ENCODE measurements at regions not wholly inside any gene's neighbourhood (a gene's known extent, or its start where the extent isn't known, plus 50 kb on each side); places are given as distances from the start of the nearest gene placed in this dataset.
"Not testable (repeated sequence)": the region's sequence is repeated elsewhere in the genome, so short reads cannot be mapped to it uniquely, and the experiment has no call there.

GRCh38 chrX:123093792-123094191 lies 90.3 kb upstream of the GRIA3 start:
- H3K27me3 ChIP-seq (ENCODE audit: control insufficient read depth, insufficient read depth, low read length): no peaks in the 10 kb centered on the region
- H3K4me3 ChIP-seq (ENCODE audit: low read length): no peak overlapping the region
- no peak overlapping the region for H3K27ac ChIP-seq (ENCODE audit: low read length)
- no peak overlapping the region for H3K9ac ChIP-seq (ENCODE audit: low read length)
- H3K36me3 ChIP-seq (ENCODE audit: control insufficient read depth, low read depth, low read length): no peaks in the 10 kb centered on the region
- peaks cover 27% of the 10 kb centered on the region for H3K9me3 ChIP-seq (ENCODE audit: control insufficient read depth, low read depth, low read length)
- H3K4me1 ChIP-seq (ENCODE audit: control insufficient read depth, low read depth, low read length): peaks cover 3% of the 10 kb centered on the region

GRCh38 chrX:123108513-123109427 lies 75.3 kb upstream of the GRIA3 start:
- H3K9me3 ChIP-seq (ENCODE audit: control insufficient read depth, low read depth, low read length): peaks cover 15% of the 10 kb centered on the region
- H3K4me1 ChIP-seq (ENCODE audit: control insufficient read depth, low read depth, low read length): no peaks in the 10 kb centered on the region
- H3K36me3 ChIP-seq (ENCODE audit: control insufficient read depth, low read depth, low read length): no peaks in the 10 kb centered on the region
- no peak overlapping the region for H3K27ac ChIP-seq (ENCODE audit: low read length)
- no peak overlapping the region for H3K4me3 ChIP-seq (ENCODE audit: low read length)
- no peaks in the 10 kb centered on the region for H3K27me3 ChIP-seq (ENCODE audit: control insufficient read depth, insufficient read depth, low read length)
- H3K9ac ChIP-seq (ENCODE audit: low read length): no peak overlapping the region

GRCh38 chrX:123121241-123121640 lies 62.8 kb upstream of the GRIA3 start:
- Histone ChIP-seq H3K36me3 (ENCODE audit: control insufficient read depth, low read depth, low read length) (no peaks in the 10 kb centered on the region), H3K9ac (ENCODE audit: low read length) (no peak overlapping the region), H3K4me3 (ENCODE audit: low read length) (no peak overlapping the region), H3K27ac (ENCODE audit: low read length) (no peak overlapping the region), H3K27me3 (ENCODE audit: control insufficient read depth, insufficient read depth, low read length) (no peaks in the 10 kb centered on the region), H3K9me3 (ENCODE audit: control insufficient read depth, low read depth, low read length) (peaks cover 29% of the 10 kb centered on the region), H3K4me1 (ENCODE audit: control insufficient read depth, low read depth, low read length) (no peaks in the 10 kb centered on the region)

- not testable (repeated sequence) for H3K27me3 ChIP-seq (ENCODE audit: control insufficient read depth, insufficient read depth, low read length); H3K9ac ChIP-seq (ENCODE audit: low read length); H3K27ac ChIP-seq (ENCODE audit: low read length); H3K36me3 ChIP-seq (ENCODE audit: control insufficient read depth, low read depth, low read length); H3K9me3 ChIP-seq (ENCODE audit: control insufficient read depth, low read depth, low read length); H3K4me3 ChIP-seq (ENCODE audit: low read length); H3K4me1 ChIP-seq (ENCODE audit: control insufficient read depth, low read depth, low read length)
Measured at GRCh38 chrX:123129805-123130204, 54.3 kb upstream of the GRIA3 start.
